ENCODE measurements at regions not wholly inside any gene's neighbourhood (a gene's known extent, or its start where the extent isn't known, plus 50 kb on each side); places are given as distances from the start of the nearest gene placed in this dataset.

- H3K4me1 ChIP-seq (ENCODE audit: control insufficient read depth, insufficient read depth, low read length): no peaks in the 10 kb centered on the region
- H3K27ac ChIP-seq (ENCODE audit: extremely low read depth, low read depth, low read length): no peak overlapping the region
- no peaks in the 10 kb centered on the region for H3K9me3 ChIP-seq (ENCODE audit: control insufficient read depth, insufficient read depth, low read depth, low read length)
- CTCF ChIA-PET: no interaction called here
- no peak overlapping the region for H3K4me3 ChIP-seq (ENCODE audit: low read depth, low read length)
- POLR2A ChIA-PET: no interaction called here
- no peaks in the 10 kb centered on the region for H3K36me3 ChIP-seq (ENCODE audit: control insufficient read depth in 2 of 2, insufficient read depth in 1 of 2, low read length in 2 of 2)
- TF ChIP-seq ZNF560 (tag by site-specific recombination; IDR thresholded peaks at IDR 0.05; ENCODE audit: borderline replicate concordance) (no peak), ZBTB8A (tag by site-specific recombination; IDR thresholded peaks at IDR 0.05) (no peak)
Observed at GRCh38 chr2:145811276-145812164, 1291.6 kb upstream of the ZEB2 start.

- TF ChIP-seq ZNF488 (tag by site-specific recombination; IDR thresholded peaks at IDR 0.05) (no peak), BCL6B (tag by site-specific recombination; IDR thresholded peaks at IDR 0.05) (no peak), ZBTB20 (tag by site-specific recombination; IDR thresholded peaks at IDR 0.05) (no peak), ZNF211 (tag by site-specific recombination; IDR thresholded peaks at IDR 0.05; ENCODE audit: low read depth) (no peak), ZNF148 (tag by site-specific recombination; IDR thresholded peaks at IDR 0.05; ENCODE audit: borderline replicate concordance) (no peak), HIC1 (tag by site-specific recombination; IDR thresholded peaks at IDR 0.05) (no peak), ZNF785 (tag by site-specific recombination; IDR thresholded peaks at IDR 0.05) (no peak), ZBTB7A (tag by site-specific recombination; IDR thresholded peaks at IDR 0.05; ENCODE audit: low read depth) (no peak), ZNF433 (tag by site-specific recombination; IDR thresholded peaks at IDR 0.05; ENCODE audit: low read depth) (no peak), ZBTB49 (tag by site-specific recombination; IDR thresholded peaks at IDR 0.05; ENCODE audit: low read depth) (no peak), ZNF645 (tag by site-specific recombination; IDR thresholded peaks at IDR 0.05) (no peak), ZNF473 (tag by site-specific recombination; IDR thresholded peaks at IDR 0.05) (no peak)
- Histone ChIP-seq H3K4me1 (ENCODE audit: control insufficient read depth, insufficient read depth, low read length) (no peaks in the 10 kb centered on the region), H3K9me3 (ENCODE audit: control insufficient read depth, insufficient read depth, low read depth, low read length) (no peaks in the 10 kb centered on the region), H3K27ac (ENCODE audit: extremely low read depth, low read depth, low read length) (no peak overlapping the region), H3K36me3 (ENCODE audit: control insufficient read depth in 2 of 2, insufficient read depth in 1 of 2, low read length in 2 of 2) (no peaks in the 10 kb centered on the region), H3K4me3 (ENCODE audit: low read depth, low read length) (no peak overlapping the region)
- CTCF ChIA-PET: no interaction called here
- POLR2A ChIA-PET: no interaction called here
Observed at GRCh38 chr2:145807968-145808367, 1288.0 kb upstream of the ZEB2 start.

Measured in HEK293 (cell line).